Hematopoietic multipotent progenitor cell treated with erythropoietin and hydrocortisone succinate and interleukin-3 and kit ligand, for 15 days (in vitro differentiated cells): ENCODE measurements at regions not wholly inside any gene's neighbourhood (a gene's known extent, or its start where the extent isn't known, plus 50 kb on each side); places are given as distances from the start of the nearest gene placed in this dataset.
"Not testable (repeated sequence)": the region's sequence is repeated elsewhere in the genome, so short reads cannot be mapped to it uniquely, and the experiment has no call there.

Experiments
- DNase-seq: peaks from one replicate; pipeline ENCODE4 v3.0.0-alpha.2; 2015; ENCODE audit warnings: low spot score

DNA sequence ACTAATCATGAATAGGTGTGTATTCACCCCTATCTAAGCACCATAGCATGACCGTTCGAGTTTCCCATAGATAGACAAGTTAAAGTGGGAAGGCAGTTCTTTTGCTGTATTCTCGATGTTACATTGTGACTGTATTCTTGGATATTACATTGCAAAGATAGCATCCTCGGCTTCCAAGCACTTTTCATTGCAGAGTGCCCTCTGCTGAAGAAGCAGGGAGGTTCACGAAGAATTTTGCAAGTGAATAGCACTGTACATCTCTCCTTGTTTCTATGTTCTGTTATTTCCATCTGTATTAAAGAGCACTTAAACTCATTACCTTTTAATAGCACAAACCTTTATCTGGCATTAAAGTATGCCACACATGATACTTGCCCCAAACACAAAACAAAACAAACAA is 426.7 kb upstream of the ARX start:
- no peak for DNase-seq

DNA sequence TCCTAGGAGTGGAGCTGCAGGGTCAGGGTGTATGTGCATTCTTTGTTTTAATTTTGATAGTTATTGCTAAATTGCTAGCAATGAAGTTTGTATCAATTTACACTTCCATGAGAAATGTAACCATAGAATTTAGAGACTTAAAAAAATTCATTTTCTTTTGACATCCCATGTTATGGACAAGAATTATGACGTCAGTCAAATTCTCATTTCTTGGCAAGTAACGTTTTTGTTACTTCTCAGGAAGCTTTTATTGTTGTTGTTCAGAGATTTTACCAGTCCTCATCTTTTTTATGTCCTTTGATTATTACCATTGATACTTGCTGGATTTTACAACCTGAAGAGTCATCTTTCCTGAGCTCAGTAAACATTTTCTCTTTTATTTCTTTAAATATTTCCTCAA is 417.5 kb upstream of the ARX start:
- no peak for DNase-seq

GRCh38 chrX:25432396-25432795 is 416.6 kb upstream of the ARX start:
- no peak for DNase-seq

DNA sequence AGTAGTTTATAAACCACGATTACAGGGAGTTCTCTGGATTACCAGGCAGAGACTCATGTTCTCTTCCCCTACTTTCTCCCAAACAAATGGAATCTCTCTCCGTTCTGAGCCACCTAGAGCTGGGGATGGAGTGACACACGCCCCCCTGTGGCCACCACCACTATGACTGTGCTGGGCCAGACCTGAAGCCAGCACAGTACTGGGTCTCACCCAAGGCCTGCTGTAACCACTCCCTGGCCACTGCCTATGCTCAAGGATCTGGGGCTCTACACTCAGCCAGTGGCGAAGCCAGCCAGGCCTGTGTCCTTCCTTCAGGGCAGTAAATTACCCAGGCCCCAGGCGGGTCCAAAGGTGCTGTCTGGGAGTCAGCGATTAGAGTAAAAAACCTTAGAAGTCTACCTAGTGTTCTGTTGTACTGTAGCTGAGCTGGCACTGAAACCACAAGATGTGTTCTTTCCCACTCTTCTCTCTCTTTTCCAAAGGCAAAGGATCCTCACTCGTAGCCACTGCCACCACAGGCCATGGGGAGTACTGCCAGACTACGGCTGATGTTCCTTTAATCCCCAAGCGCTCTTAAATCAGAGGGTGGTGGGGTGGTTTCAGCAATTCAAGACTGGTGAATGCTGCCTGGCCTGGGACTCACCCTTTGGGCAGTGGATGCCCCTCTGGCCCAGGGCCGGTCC is 412.2 kb upstream of the ARX start:
- DNase-seq, result no peak

DNA sequence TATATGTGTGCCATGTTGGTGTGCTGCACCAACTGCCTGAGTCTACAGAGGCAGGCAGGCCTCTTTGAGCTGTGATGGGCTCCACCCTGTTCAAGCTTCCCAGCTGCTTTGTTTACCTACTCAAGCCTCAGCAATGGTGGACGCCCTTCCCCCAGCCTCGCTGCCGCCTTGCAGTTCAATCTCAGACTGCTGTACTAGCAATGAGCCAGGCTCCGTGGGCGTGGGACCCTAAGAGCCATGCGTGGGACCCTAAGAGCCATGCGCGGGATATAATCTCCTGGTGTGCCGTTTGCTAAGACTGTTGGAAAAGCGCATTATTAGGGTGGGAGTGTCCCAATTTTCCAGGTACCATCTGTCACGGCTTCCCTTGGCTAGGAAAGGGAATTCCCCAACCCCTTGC is 388.4 kb upstream of the ARX start:
- not testable (repeated sequence) for DNase-seq

DNA sequence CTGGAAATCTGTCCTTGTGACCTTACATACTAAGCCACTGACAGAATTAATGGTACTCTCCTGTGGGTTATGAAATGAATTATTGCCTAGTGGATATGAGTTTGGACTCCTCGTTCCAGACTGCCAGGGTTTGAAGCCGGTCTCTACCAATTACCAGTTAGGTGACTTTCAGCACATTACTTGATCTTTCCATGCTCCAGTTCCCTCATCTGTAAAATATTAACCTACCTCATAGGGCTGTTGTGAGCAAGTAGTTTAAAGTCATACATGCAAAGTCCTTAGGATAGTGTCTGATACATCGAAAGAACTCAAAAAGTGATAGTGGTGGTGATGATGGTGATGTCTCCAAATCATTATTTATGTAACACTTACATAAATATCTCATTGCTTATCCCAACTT is 373.5 kb upstream of the ARX start:
- no peak for DNase-seq

DNA sequence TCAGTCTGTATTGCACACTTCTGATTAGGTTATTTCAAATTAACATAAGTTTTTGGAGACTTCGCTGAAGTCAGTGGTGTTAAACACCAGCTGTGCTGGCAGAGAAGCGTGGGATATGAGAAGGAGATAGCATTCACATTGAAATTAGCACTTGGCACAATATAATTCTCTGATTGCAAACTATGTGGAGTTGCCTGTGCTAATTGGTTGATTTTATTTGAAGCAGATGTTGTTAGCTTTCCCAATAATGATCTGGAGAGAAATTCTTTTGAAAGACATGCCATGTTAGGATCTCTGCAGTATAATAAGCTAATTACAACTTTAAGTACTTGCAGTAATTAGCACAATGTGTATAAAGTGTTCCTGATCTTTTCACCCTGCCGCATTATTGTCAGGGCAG is 367.4 kb upstream of the ARX start:
- no peak for DNase-seq

DNA sequence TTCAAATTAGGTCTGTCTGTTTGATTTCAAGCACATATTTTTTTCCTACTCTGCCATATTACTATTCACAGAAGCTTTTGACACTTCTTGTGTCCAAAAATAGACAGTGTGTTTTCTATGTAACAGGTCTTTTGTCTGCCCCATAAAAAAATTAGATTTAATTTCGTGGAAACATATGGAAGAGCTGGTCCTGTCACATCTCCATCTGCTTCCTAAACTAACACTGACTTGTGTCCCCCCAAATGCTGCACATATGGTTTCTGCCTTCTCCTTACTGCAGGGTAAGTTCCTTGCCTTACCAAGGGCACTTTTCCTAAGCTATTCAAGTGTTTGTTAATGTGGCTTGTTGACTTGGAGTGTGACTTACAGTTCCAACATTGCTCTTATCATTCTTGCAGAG is 340.7 kb upstream of the ARX start:
- DNase-seq, result no peak

GRCh38 chrX:25344161-25344936 is 328.6 kb upstream of the ARX start:
- no peak for DNase-seq

GRCh38 chrX:25343060-25343459 is 327.3 kb upstream of the ARX start:
- DNase-seq, result no peak

GRCh38 chrX:25337841-25338240 is 322.1 kb upstream of the ARX start:
- DNase-seq, result no peak

DNA sequence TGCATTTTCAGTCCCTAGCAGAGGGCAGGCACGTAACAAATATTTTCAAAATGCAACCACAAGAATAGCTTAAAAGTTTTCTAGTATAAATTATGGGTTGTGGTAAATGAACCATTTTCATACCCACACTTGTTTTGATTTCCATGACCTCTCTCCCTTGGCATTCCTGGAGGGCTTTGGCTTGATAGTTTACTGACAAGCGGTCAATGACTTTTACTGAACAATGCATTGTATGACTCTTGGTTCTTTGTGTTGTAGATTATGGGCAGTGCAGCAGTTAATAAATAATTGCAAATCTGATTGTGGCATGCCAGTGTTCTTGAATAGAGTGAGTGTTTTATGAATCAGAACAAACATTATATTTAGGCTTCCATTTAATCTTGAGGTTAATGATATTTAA is 285.2 kb upstream of the ARX start:
- DNase-seq, result no peak

GRCh38 chrX:25296850-25297249 is 281.1 kb upstream of the ARX start:
- DNase-seq, result no peak

DNA sequence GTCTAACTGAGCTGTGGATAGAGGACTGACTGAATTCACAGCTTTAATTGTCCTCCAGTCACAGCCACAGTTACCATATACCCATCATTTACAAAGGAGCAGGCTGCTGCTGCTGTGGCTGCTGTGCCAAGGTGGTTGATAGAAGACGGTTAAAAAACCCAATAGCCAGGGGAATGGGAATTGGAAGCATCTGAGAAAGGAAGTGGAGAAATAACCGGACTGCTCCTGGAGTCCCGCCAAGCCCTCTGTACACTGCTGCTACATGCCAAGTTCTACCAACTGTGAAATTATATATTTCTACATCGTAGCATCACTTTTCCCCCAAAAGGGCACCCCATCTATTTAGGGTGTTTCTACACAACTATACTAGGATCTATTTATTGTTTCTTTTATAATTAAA is 279.7 kb upstream of the ARX start:
- DNase-seq, result no peak

- no peak for DNase-seq
These were observed 274.4 kb upstream of the ARX start for GRCh38 chrX:25290132-25290531.

DNA sequence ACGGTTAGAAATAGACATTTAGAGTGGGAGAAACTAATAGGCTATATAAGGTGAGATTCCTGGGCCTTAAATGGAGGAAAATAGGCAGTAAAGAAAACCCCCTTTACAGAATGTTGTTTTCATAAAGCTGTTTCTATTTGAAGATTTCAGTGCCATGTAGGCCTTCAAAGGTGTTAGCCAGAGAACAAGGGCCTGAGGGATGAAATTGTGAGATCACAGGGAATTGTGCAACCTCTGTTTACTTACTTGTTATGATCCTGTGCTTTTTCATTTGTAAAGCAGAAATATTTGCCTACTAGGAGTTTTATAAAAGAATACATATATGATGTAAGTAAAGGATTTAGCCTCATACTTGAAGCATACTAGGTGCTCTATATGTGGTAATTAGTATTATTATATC is 272.9 kb upstream of the ARX start:
- no peak for DNase-seq

- no peak for DNase-seq
These were observed 271.8 kb upstream of the ARX start for GRCh38 chrX:25287521-25287920.

GRCh38 chrX:25285598-25285997 is 269.8 kb upstream of the ARX start:
- DNase-seq, result no peak

- no peak for DNase-seq
These were observed 263.7 kb upstream of the ARX start for GRCh38 chrX:25279510-25279909.

DNA sequence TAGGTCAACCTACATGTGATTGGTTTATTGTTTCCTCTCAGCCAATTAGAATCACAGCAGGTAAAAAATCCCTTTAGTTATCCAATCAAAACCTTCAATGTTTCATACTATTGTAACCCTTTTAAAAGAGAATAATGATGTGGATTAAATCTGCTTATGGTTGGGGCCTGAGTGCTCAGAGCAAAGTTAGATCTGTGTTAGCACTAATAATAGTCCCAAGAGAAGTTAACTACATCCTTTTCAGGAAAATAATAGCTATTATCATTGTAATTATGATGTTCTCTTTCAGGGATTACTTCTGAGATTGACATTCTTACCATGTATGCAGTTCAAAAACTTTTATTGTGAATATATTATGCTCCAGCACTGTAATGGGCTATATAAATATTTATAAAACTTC is 262.6 kb upstream of the ARX start:
- DNase-seq, result no peak

- no peak for DNase-seq
These were observed 261.8 kb upstream of the ARX start for GRCh38 chrX:25277574-25277973.

DNA sequence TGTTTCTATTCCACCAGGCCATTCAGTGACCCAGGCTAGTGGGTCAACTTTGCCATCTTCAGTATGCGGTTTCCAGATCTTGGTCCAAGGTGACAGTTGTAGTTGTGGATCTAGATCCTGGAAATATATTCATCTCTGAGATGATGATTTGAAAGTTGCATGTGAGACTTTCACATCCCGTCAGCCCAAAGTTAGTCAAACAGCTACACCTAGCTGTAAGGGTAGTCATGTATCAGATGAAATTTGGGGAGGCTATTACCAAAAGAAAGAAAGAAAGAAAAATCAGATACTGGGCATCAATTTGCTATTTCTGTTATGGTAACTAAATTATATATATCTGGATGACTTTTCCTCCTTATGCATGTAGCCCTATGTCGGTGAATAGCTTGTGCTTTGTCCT is 259.4 kb upstream of the ARX start:
- DNase-seq, result no peak

DNA sequence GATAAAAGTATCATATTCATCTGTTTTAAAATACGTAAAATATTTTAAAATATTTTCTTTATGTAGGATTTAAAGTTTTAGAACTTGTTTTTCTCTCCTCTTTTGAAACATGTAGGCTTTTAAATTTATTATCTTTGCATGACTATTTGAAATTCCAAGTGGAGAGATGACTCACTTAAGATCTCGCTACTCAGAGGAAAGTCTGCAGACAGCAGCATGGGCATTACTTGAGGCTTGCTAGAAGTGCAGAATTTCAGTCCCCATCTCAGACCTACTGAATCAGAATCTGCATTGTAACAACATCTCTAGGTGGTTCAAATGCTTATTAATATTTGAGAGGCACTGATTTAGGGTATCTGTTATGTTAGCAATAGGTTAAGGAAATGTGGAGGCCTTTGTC is 225.7 kb upstream of the ARX start:
- no peak for DNase-seq

DNA sequence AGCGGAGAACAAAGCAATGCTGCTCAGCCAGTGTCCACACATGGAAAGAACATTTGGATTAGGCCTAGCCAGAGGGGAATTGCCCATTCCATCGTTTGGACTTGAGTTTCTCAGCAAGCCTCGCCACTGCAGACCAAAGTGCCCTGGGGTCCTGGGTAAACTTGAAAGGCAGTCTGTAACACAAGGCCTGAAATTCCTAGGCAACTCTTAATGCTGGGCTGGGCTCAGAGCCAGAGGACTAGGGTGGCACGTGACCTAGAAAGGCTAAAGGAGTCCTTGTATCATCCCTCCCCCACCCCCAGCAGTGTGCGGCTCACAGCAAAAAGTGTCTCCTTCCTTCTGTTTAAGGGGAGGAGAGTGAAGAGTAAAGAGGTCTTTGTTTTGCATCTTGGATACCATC is 210.4 kb upstream of the ARX start:
- DNase-seq, result no peak
